ENCODE measurements at regions not wholly inside any gene's neighbourhood (a gene's known extent, or its start where the extent isn't known, plus 50 kb on each side); places are given as distances from the start of the nearest gene placed in this dataset.

- CTCF ChIA-PET, result no interaction called here
- Histone ChIP-seq H3K36me3 (ENCODE audit: control insufficient read depth in 2 of 2, insufficient read depth in 1 of 2, low read length in 2 of 2) (no peaks in the 10 kb centered on the region), H3K4me1 (ENCODE audit: control insufficient read depth, insufficient read depth, low read length) (no peaks in the 10 kb centered on the region), H3K9me3 (ENCODE audit: control insufficient read depth, insufficient read depth, low read depth, low read length) (no peaks in the 10 kb centered on the region), H3K4me3 (ENCODE audit: low read depth, low read length) (no peak overlapping the region), H3K27ac (ENCODE audit: extremely low read depth, low read depth, low read length) (no peak overlapping the region)
- TF ChIP-seq ZNF792 (tag by site-specific recombination; IDR thresholded peaks at IDR 0.05), result no peak
- no peak for TF ChIP-seq GFI1B (tag by site-specific recombination; IDR thresholded peaks at IDR 0.05)
- POLR2A ChIA-PET, result no interaction called here
Observed at GRCh38 chr14:104442107-104442551, 137.4 kb upstream of the C14orf180 start.

GRCh38 chr14:104442631-104443390 lies 136.8 kb upstream of the C14orf180 start:
- Histone ChIP-seq H3K27ac (ENCODE audit: extremely low read depth, low read depth, low read length) (no peak overlapping the region), H3K36me3 (ENCODE audit: control insufficient read depth in 2 of 2, insufficient read depth in 1 of 2, low read length in 2 of 2) (no peaks in the 10 kb centered on the region), H3K4me1 (ENCODE audit: control insufficient read depth, insufficient read depth, low read length) (no peaks in the 10 kb centered on the region), H3K4me3 (ENCODE audit: low read depth, low read length) (no peak overlapping the region), H3K9me3 (ENCODE audit: control insufficient read depth, insufficient read depth, low read depth, low read length) (no peaks in the 10 kb centered on the region)
- no peak for TF ChIP-seq ZNF184 (tag by site-specific recombination; IDR thresholded peaks at IDR 0.05)
- TF ChIP-seq ZNF621 (tag by site-specific recombination; IDR thresholded peaks at IDR 0.05), result no peak
- no peak for TF ChIP-seq ZNF169 (tag by site-specific recombination; IDR thresholded peaks at IDR 0.05)
- no peak for TF ChIP-seq ZNF544 (tag by site-specific recombination; IDR thresholded peaks at IDR 0.05)
- TF ChIP-seq ZSCAN18 (tag by site-specific recombination; IDR thresholded peaks at IDR 0.05), result no peak
- TF ChIP-seq SCRT1 (tag by site-specific recombination; IDR thresholded peaks at IDR 0.05; ENCODE audit: borderline replicate concordance), result no peak
- ChIA-PET CTCF (no interaction called here), POLR2A (no interaction called here)

- POLR2A ChIA-PET, result no interaction called here
- H3K4me3 ChIP-seq (ENCODE audit: low read depth, low read length), result no peak overlapping the region
- H3K27ac ChIP-seq (ENCODE audit: extremely low read depth, low read depth, low read length), result no peak overlapping the region
- H3K4me1 ChIP-seq (ENCODE audit: control insufficient read depth, insufficient read depth, low read length), result no peaks in the 10 kb centered on the region
- H3K9me3 ChIP-seq (ENCODE audit: control insufficient read depth, insufficient read depth, low read depth, low read length), result no peaks in the 10 kb centered on the region
- H3K36me3 ChIP-seq (ENCODE audit: control insufficient read depth in 2 of 2, insufficient read depth in 1 of 2, low read length in 2 of 2), result no peaks in the 10 kb centered on the region
- CTCF ChIA-PET, result no interaction called here
- TF ChIP-seq ZNF585B (tag by site-specific recombination; IDR thresholded peaks at IDR 0.05) (no peak), ZNF248 (tag by site-specific recombination; IDR thresholded peaks at IDR 0.05) (no peak), ZFP37 (tag by site-specific recombination; IDR thresholded peaks at IDR 0.05) (no peak), ZNF624 (tag by site-specific recombination; IDR thresholded peaks at IDR 0.05) (no peak), EGR2 (tag by site-specific recombination; IDR thresholded peaks at IDR 0.05; ENCODE audit: low read depth) (no peak), TSHZ1 (tag by site-specific recombination; IDR thresholded peaks at IDR 0.05; ENCODE audit: borderline replicate concordance) (no peak)
Observed at GRCh38 chr14:104443391-104444158, 136.0 kb upstream of the C14orf180 start.

All from HEK293 (cell line).